PFSK-1 (cell line): ENCODE measurements at regions not wholly inside any gene's neighbourhood (a gene's known extent, or its start where the extent isn't known, plus 50 kb on each side); places are given as distances from the start of the nearest gene placed in this dataset.

Source experiments
- FOXP2 ChIP-seq: optimal IDR thresholded peaks from 2 replicates; pipeline ENCODE3; 2011; ENCODE audit warnings: borderline replicate concordance, control low read depth, inconsistent platforms; ENCODE audit not compliant: insufficient read depth; ENCODE audit errors: extremely low read length, extremely low read depth
- POLR2AphosphoS5 ChIP-seq: IDR thresholded peaks from 2 replicates; pipeline ENCODE4 v1.6.1; 2012; ENCODE audit warnings: low read depth, mild to moderate bottlenecking, control low read depth, low read length, moderate library complexity
- REST ChIP-seq, 2 experiments: IDR thresholded peaks; 2 replicates each; pipeline versions ENCODE4 v1.6.1 to v1.8.0; 2011 to 2012; ENCODE audit warnings: low read depth in 2 of 2, low read length in 2 of 2, control low read depth in 1 of 2, inconsistent platforms in 1 of 2, mild to moderate bottlenecking in 1 of 2, moderate library complexity in 1 of 2; ENCODE audit not compliant: insufficient read depth in 1 of 2
- SIN3A ChIP-seq: IDR thresholded peaks from 2 replicates; pipeline ENCODE4 v1.6.1; 2012; ENCODE audit warnings: mild to moderate bottlenecking, low read length, moderate library complexity, borderline replicate concordance; ENCODE audit not compliant: insufficient read depth
- TAF1 ChIP-seq: IDR thresholded peaks from 2 replicates; pipeline ENCODE4 v1.6.1; 2012; ENCODE audit warnings: low read length, control low read depth, borderline replicate concordance; ENCODE audit not compliant: insufficient read depth

GRCh38 chr20:48079028-48079427, 293.7 kb upstream of the SULF2 start:
- TF ChIP-seq REST (IDR thresholded peaks at IDR 0.05; ENCODE audit: insufficient read depth in 1 of 2, low read depth in 2 of 2, low read length in 2 of 2) = no peak
- no peak for TF ChIP-seq SIN3A

- TF ChIP-seq FOXP2 (no peak), SIN3A (no peak), REST (IDR thresholded peaks at IDR 0.05; ENCODE audit: insufficient read depth in 1 of 2, low read depth in 2 of 2, low read length in 2 of 2) (no peak), POLR2AphosphoS5 (no peak), TAF1 (no peak)
Observed at GRCh38 chr20:48076747-48077146, 291.5 kb upstream of the SULF2 start.

GRCh38 chr20:48076247-48076646, 291.0 kb upstream of the SULF2 start:
- TF ChIP-seq TAF1 (no peak), FOXP2 (no peak)

- TF ChIP-seq REST (IDR thresholded peaks at IDR 0.05; ENCODE audit: insufficient read depth in 1 of 2, low read depth in 2 of 2, low read length in 2 of 2) (no peak), TAF1 (no peak), POLR2AphosphoS5 (no peak), SIN3A (no peak), FOXP2 (no peak)
Observed at GRCh38 chr20:48075591-48076174, 290.4 kb upstream of the SULF2 start.

GRCh38 chr20:48070991-48071652, 285.8 kb upstream of the SULF2 start:
- TF ChIP-seq SIN3A (no peak), FOXP2 (no peak), TAF1 (no peak), REST (IDR thresholded peaks at IDR 0.05; ENCODE audit: insufficient read depth in 1 of 2, low read depth in 2 of 2, low read length in 2 of 2) (no peak), POLR2AphosphoS5 (no peak)
